ENCODE measurements at regions not wholly inside any gene's neighbourhood (a gene's known extent, or its start where the extent isn't known, plus 50 kb on each side); places are given as distances from the start of the nearest gene placed in this dataset.

DNA sequence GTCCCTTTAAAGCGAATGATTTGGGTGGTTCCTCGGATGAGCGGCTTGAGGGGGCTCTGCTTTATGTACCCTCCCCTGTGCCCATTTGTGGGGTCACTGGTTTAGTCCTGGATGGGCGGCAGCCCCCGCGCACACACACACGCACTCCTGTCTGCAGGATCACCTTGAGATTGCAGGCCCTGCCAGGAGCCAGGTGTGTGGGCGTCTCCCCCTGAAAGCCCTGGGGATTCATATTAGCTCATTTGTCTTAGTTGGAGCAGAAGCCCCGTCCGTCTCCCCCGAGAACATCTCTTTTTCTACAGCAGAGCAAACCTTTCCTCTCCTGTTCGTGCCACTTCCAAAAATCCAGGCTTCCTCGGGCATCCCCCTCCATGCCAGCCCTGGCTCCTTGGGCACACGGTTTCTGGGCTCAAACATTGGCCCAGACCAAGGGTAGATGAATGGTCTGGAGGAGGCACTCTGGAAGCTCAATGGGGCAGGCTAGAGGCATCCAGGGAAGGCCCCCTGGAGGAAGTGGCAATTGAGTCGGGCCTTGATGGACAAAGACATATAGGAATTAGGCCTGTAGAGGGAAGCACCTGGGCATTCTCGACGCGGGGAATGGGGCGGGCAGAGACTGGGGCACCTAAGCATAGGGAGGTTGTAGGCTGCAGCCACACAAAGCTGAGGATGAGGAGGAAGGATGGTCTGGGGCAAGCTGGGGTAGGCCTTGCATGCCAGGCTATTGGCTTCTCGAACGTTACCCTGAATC, 218.5 kb upstream of the GSE1 start:
- H4K20me1 ChIP-seq (ENCODE audit: insufficient read depth, poor library complexity, severe bottlenecking) = no peaks in the 10 kb centered on the region
- H3K27me3 ChIP-seq = no peaks in the 10 kb centered on the region
- no peak for DNase-seq (ENCODE audit: low spot score)
- H3K79me2 ChIP-seq = no peaks in the 10 kb centered on the region
- H3K9me2 ChIP-seq (replicated peaks; ENCODE audit: insufficient read depth) = no peaks in the 10 kb centered on the region
- peaks cover 62% of the 10 kb centered on the region for H3K4me1 ChIP-seq (ENCODE audit: insufficient read depth)
- peak overlapping the region; percentile 80 for H3K27ac ChIP-seq
- no peak for TF ChIP-seq EZH2 (IDR thresholded peaks at IDR 0.05; ENCODE audit: borderline replicate concordance)
- no peak for TF ChIP-seq EZH2phosphoT487 (IDR thresholded peaks at IDR 0.05; ENCODE audit: low read depth, severe bottlenecking, unreplicated experiment)
- TF ChIP-seq, protein P1, sequence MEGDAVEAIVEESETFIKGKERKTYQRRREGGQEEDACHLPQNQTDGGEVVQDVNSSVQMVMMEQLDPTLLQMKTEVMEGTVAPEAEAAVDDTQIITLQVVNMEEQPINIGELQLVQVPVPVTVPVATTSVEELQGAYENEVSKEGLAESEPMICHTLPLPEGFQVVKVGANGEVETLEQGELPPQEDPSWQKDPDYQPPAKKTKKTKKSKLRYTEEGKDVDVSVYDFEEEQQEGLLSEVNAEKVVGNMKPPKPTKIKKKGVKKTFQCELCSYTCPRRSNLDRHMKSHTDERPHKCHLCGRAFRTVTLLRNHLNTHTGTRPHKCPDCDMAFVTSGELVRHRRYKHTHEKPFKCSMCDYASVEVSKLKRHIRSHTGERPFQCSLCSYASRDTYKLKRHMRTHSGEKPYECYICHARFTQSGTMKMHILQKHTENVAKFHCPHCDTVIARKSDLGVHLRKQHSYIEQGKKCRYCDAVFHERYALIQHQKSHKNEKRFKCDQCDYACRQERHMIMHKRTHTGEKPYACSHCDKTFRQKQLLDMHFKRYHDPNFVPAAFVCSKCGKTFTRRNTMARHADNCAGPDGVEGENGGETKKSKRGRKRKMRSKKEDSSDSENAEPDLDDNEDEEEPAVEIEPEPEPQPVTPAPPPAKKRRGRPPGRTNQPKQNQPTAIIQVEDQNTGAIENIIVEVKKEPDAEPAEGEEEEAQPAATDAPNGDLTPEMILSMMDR (IDR thresholded peaks at IDR 0.05; ENCODE audit: poor library complexity) = no peak
- H3K4me3 ChIP-seq = no peak overlapping the region
- 89% methylated on average over 20 of the region's 21 CpGs for WGBS (ENCODE audit: low lambda C conversion rate, missing lambda C conversion rate)
- H2AFZ ChIP-seq = no peak overlapping the region
- H3K9me3 ChIP-seq (ENCODE audit: low read depth) = no peaks in the 10 kb centered on the region
- no peaks in the 10 kb centered on the region for H3K36me3 ChIP-seq (replicated peaks; ENCODE audit: insufficient read depth, low read depth)
- H3K4me2 ChIP-seq = peak overlapping the region; percentile 68

- Histone ChIP-seq H2AFZ (no peak overlapping the region), H3K4me3 (no peak overlapping the region), H3K4me2 (peak overlapping the region; percentile 60), H3K27ac (peak overlapping the region; percentile 94), H4K20me1 (ENCODE audit: insufficient read depth, poor library complexity, severe bottlenecking) (no peaks in the 10 kb centered on the region), H3K79me2 (no peaks in the 10 kb centered on the region), H3K4me1 (ENCODE audit: insufficient read depth) (peaks cover 59% of the 10 kb centered on the region), H3K9me2 (replicated peaks; ENCODE audit: insufficient read depth) (no peaks in the 10 kb centered on the region), H3K9me3 (ENCODE audit: low read depth) (no peaks in the 10 kb centered on the region), H3K36me3 (replicated peaks; ENCODE audit: insufficient read depth, low read depth) (no peaks in the 10 kb centered on the region), H3K27me3 (no peaks in the 10 kb centered on the region)
- DNase-seq (ENCODE audit: low spot score) = peak; percentile 91
- TF ChIP-seq EZH2phosphoT487 (IDR thresholded peaks at IDR 0.05; ENCODE audit: low read depth, severe bottlenecking, unreplicated experiment) = no peak
- TF ChIP-seq, protein P1 (IDR thresholded peaks at IDR 0.05; ENCODE audit: poor library complexity) = no peak
- no peak for TF ChIP-seq EZH2 (IDR thresholded peaks at IDR 0.05; ENCODE audit: borderline replicate concordance)
- WGBS (ENCODE audit: low lambda C conversion rate, missing lambda C conversion rate) = 67% methylated on average over 21 of the region's 25 CpGs
Measured at GRCh38 chr16:85395207-85395912, 217.8 kb upstream of the GSE1 start.

- no peak overlapping the region for H3K4me3 ChIP-seq
- no peaks in the 10 kb centered on the region for H3K27me3 ChIP-seq
- no peak overlapping the region for H2AFZ ChIP-seq
- no peaks in the 10 kb centered on the region for H3K9me2 ChIP-seq (replicated peaks; ENCODE audit: insufficient read depth)
- no peak for DNase-seq (ENCODE audit: low spot score)
- WGBS (ENCODE audit: low lambda C conversion rate, missing lambda C conversion rate) = 51% methylated on average over 24 of the region's 24 CpGs
- TF ChIP-seq EZH2 (IDR thresholded peaks at IDR 0.05; ENCODE audit: borderline replicate concordance) = no peak
- peak overlapping the region; percentile 94 for H3K27ac ChIP-seq
- H3K79me2 ChIP-seq = no peaks in the 10 kb centered on the region
- H3K4me2 ChIP-seq = peak overlapping the region; percentile 60
- H4K20me1 ChIP-seq (ENCODE audit: insufficient read depth, poor library complexity, severe bottlenecking) = no peaks in the 10 kb centered on the region
- H3K9me3 ChIP-seq (ENCODE audit: low read depth) = no peaks in the 10 kb centered on the region
- peaks cover 54% of the 10 kb centered on the region for H3K4me1 ChIP-seq (ENCODE audit: insufficient read depth)
- no peaks in the 10 kb centered on the region for H3K36me3 ChIP-seq (replicated peaks; ENCODE audit: insufficient read depth, low read depth)
Measured at GRCh38 chr16:85395913-85396878, 216.9 kb upstream of the GSE1 start.

Data from hepatocyte (in vitro differentiated cells).